Fibroblast of lung (primary cell): ENCODE measurements at regions not wholly inside any gene's neighbourhood (a gene's known extent, or its start where the extent isn't known, plus 50 kb on each side); places are given as distances from the start of the nearest gene placed in this dataset.

Experiments used
- DNase-seq, 2 donors: peaks; one replicate each; pipeline versions ENCODE4 v3.0.0 to v3.0.0-alpha.2; 2010; ENCODE audit warnings: low read depth in 2 of 2
- H2AFZ ChIP-seq: 2 replicates; pipeline ENCODE4 v1.5.1; 2012; ENCODE audit warnings: low read length, control low read depth, inconsistent platforms
- H3K27ac ChIP-seq: 2 replicates; pipeline ENCODE4 v1.5.1; 2011; ENCODE audit warnings: low read length, control low read depth; ENCODE audit not compliant: insufficient read depth
- H3K27me3 ChIP-seq: 2 replicates; pipeline ENCODE4 v1.5.1; 2011; ENCODE audit warnings: mild to moderate bottlenecking, low read length; ENCODE audit not compliant: control insufficient read depth, insufficient read depth
- H3K36me3 ChIP-seq: 2 replicates; pipeline ENCODE4 v1.5.1; 2011; ENCODE audit warnings: low read length; ENCODE audit not compliant: control insufficient read depth, insufficient read depth
- H3K4me1 ChIP-seq: 2 replicates; pipeline ENCODE4 v1.5.1; 2011; ENCODE audit warnings: low read length; ENCODE audit not compliant: control insufficient read depth, insufficient read depth; ENCODE audit errors: extremely low read depth
- H3K4me2 ChIP-seq: 2 replicates; pipeline ENCODE4 v1.5.1; 2011; ENCODE audit warnings: low read length, control low read depth; ENCODE audit not compliant: insufficient read depth; ENCODE audit errors: extremely low read depth
- H3K4me3 ChIP-seq, 4 experiments: fragments of 200-600 bp in 1 of 4; sonication (generic) in 1 of 4; replicated peaks in 1 of 4; 2 replicates each; pipeline ENCODE4 v1.5.1; 2011 to 2016; ENCODE audit warnings: low read length in 4 of 4, low read depth in 3 of 4, mild to moderate bottlenecking in 3 of 4, control low read depth in 2 of 4, inconsistent platforms in 1 of 4, mixed read lengths in 1 of 4; ENCODE audit not compliant: insufficient read depth in 1 of 4; ENCODE audit errors: control extremely low read depth in 1 of 4
- H3K79me2 ChIP-seq: 2 replicates; pipeline ENCODE4 v1.5.1; 2012; ENCODE audit warnings: mild to moderate bottlenecking, low read length, inconsistent platforms; ENCODE audit not compliant: control insufficient read depth, insufficient read depth
- H3K9ac ChIP-seq: 2 replicates; pipeline ENCODE4 v1.5.1; 2011; ENCODE audit warnings: mild to moderate bottlenecking, low read length, control low read depth; ENCODE audit not compliant: insufficient read depth
- H3K9me3 ChIP-seq: 2 replicates; pipeline ENCODE4 v1.5.1; 2012; ENCODE audit warnings: low read depth, low read length; ENCODE audit not compliant: control insufficient read depth, insufficient read depth
- H4K20me1 ChIP-seq: 2 replicates; pipeline ENCODE4 v1.5.1; 2011; ENCODE audit warnings: low read length; ENCODE audit not compliant: control insufficient read depth, insufficient read depth; ENCODE audit errors: extremely low read depth
- CTCF ChIP-seq, 2 donors: IDR thresholded peaks in 1 of 2; conservative IDR thresholded peaks in 1 of 2; 1 replicate in 1 of 2; 2 replicates in 1 of 2; pipeline ENCODE4 v1.5.1; 2011 to 2012; ENCODE audit warnings: low read length in 2 of 2, control low read depth in 1 of 2, inconsistent platforms in 1 of 2, low read depth in 1 of 2, mild to moderate bottlenecking in 1 of 2
- EZH2 ChIP-seq: IDR thresholded peaks from 2 replicates; pipeline ENCODE4 v1.5.1; 2012; ENCODE audit warnings: low read length, control low read depth, mild to moderate bottlenecking; ENCODE audit errors: missing control alignments

GRCh38 chr3:194970066-194970465 lies 284.4 kb downstream of the FAM43A start:
- Histone ChIP-seq H3K27me3 (peaks cover 14% of the 10 kb centered on the region), H3K9me3 (no peaks in the 10 kb centered on the region), H3K27ac (no peak overlapping the region), H4K20me1 (no peaks in the 10 kb centered on the region), H3K4me3 (no peak overlapping the region), H2AFZ (no peak overlapping the region), H3K79me2 (no peaks in the 10 kb centered on the region), H3K9ac (no peak overlapping the region), H3K4me1 (no peaks in the 10 kb centered on the region), H3K36me3 (no peaks in the 10 kb centered on the region), H3K4me2 (no peak overlapping the region)
- TF ChIP-seq EZH2 (no peak), CTCF (conservative IDR thresholded peaks at IDR 0.05 in 1 of 2, IDR thresholded peaks at IDR 0.05 in 1 of 2; ENCODE audit: low read depth in 1 of 2, low read length in 2 of 2) (no peak)
- no peak for DNase-seq

- no peaks in the 10 kb centered on the region for H3K36me3 ChIP-seq
- H3K4me1 ChIP-seq, result no peaks in the 10 kb centered on the region
- H3K4me2 ChIP-seq, result no peak overlapping the region
- TF ChIP-seq EZH2 (no peak), CTCF (conservative IDR thresholded peaks at IDR 0.05 in 1 of 2, IDR thresholded peaks at IDR 0.05 in 1 of 2; ENCODE audit: low read depth in 1 of 2, low read length in 2 of 2) (no peak)
- no peak for DNase-seq
- H3K27ac ChIP-seq, result no peak overlapping the region
- H3K27me3 ChIP-seq, result peaks cover 14% of the 10 kb centered on the region
- H3K4me3 ChIP-seq, result no peak overlapping the region
- no peak overlapping the region for H3K9ac ChIP-seq
- H3K79me2 ChIP-seq, result no peaks in the 10 kb centered on the region
- no peaks in the 10 kb centered on the region for H3K9me3 ChIP-seq
- no peak overlapping the region for H2AFZ ChIP-seq
- no peaks in the 10 kb centered on the region for H4K20me1 ChIP-seq
Measured at GRCh38 chr3:194971009-194971408, 285.3 kb downstream of the FAM43A start.

GRCh38 chr3:194971965-194972364 lies 286.3 kb downstream of the FAM43A start:
- H3K27ac ChIP-seq, result no peak overlapping the region
- peaks cover 9% of the 10 kb centered on the region for H3K27me3 ChIP-seq
- no peak overlapping the region for H3K4me3 ChIP-seq
- no peaks in the 10 kb centered on the region for H3K79me2 ChIP-seq
- no peaks in the 10 kb centered on the region for H3K9me3 ChIP-seq
- H2AFZ ChIP-seq, result no peak overlapping the region
- DNase-seq, result no peak
- no peaks in the 10 kb centered on the region for H4K20me1 ChIP-seq
- H3K36me3 ChIP-seq, result no peaks in the 10 kb centered on the region
- TF ChIP-seq CTCF (conservative IDR thresholded peaks at IDR 0.05 in 1 of 2, IDR thresholded peaks at IDR 0.05 in 1 of 2; ENCODE audit: low read depth in 1 of 2, low read length in 2 of 2) (no peak), EZH2 (no peak)
- H3K4me2 ChIP-seq, result no peak overlapping the region
- H3K9ac ChIP-seq, result no peak overlapping the region
- no peaks in the 10 kb centered on the region for H3K4me1 ChIP-seq
